Osteoblast (primary cell): ENCODE measurements at regions not wholly inside any gene's neighbourhood (a gene's known extent, or its start where the extent isn't known, plus 50 kb on each side); places are given as distances from the start of the nearest gene placed in this dataset. TPM values are rescaled to one million over a fixed set of nuclear protein-coding genes. Genes with fewer than 3 reads are reported as not detected.
A peak's percentile ranks its signal among the peaks of the same experiment; 100 is the strongest.

ENCODE experiments used
- DNase-seq: peaks from one replicate; pipeline ENCODE4 v3.0.0; 2011; ENCODE audit warnings: low spot score, mixed read lengths; ENCODE audit not compliant: insufficient read length; ENCODE audit errors: missing footprints
- H2AFZ ChIP-seq: 2 replicates; pipeline ENCODE4 v1.6.0; 2011; ENCODE audit warnings: mild to moderate bottlenecking, low read length
- H3K27ac ChIP-seq: 2 replicates; pipeline ENCODE4 v1.5.1; 2011; ENCODE audit warnings: mild to moderate bottlenecking, low read depth, low read length, moderate library complexity
- H3K27me3 ChIP-seq: 2 replicates; pipeline ENCODE4 v1.6.0; 2012; ENCODE audit warnings: mild to moderate bottlenecking, control low read depth, inconsistent platforms, low read length, moderate library complexity; ENCODE audit not compliant: insufficient read depth
- H3K36me3 ChIP-seq: 2 replicates; pipeline ENCODE4 v1.5.1; 2011; ENCODE audit warnings: mild to moderate bottlenecking, low read length, control low read depth, moderate library complexity; ENCODE audit not compliant: insufficient read depth
- H3K4me1 ChIP-seq: 2 replicates; pipeline ENCODE4 v1.5.1; 2011; ENCODE audit warnings: mild to moderate bottlenecking, low read length, control low read depth, moderate library complexity; ENCODE audit not compliant: insufficient read depth
- H3K4me2 ChIP-seq: 2 replicates; pipeline ENCODE4 v1.6.0; 2011; ENCODE audit warnings: mild to moderate bottlenecking, low read length; ENCODE audit not compliant: insufficient read depth
- H3K4me3 ChIP-seq: fragments of 200-600 bp; sonication (generic); 3 replicates; pipeline ENCODE4 v1.5.1; 2012; ENCODE audit warnings: mild to moderate bottlenecking, low read length, inconsistent platforms; ENCODE audit not compliant: insufficient read depth
- H3K79me2 ChIP-seq: 2 replicates; pipeline ENCODE4 v1.6.0; 2012; ENCODE audit warnings: mild to moderate bottlenecking, low read length, control low read depth, inconsistent platforms; ENCODE audit not compliant: insufficient read depth
- H3K9me3 ChIP-seq: 2 replicates; pipeline ENCODE4 v1.5.1; 2011; ENCODE audit warnings: low read depth, low read length, control low read depth
- H4K20me1 ChIP-seq: 2 replicates; pipeline ENCODE4 v1.6.0; 2012; ENCODE audit warnings: mild to moderate bottlenecking, low read length, control low read depth; ENCODE audit not compliant: insufficient read depth
- CTCF ChIP-seq: IDR thresholded peaks from 2 replicates; pipeline ENCODE4 v1.5.1; 2011; ENCODE audit warnings: mild to moderate bottlenecking, low read depth, low read length, moderate library complexity; ENCODE audit errors: extremely low read depth
- small RNA-seq: library from RNA; depleted of rRNA; stranded (forward); fragments of <200 nt; gene quantifications from one replicate; pipeline ENCODE3, GENCODE V24; 2012

- Histone ChIP-seq H3K4me1 (no peaks in the 10 kb centered on the region), H3K4me2 (no peak overlapping the region), H3K4me3 (no peak overlapping the region), H2AFZ (no peak overlapping the region), H3K36me3 (no peaks in the 10 kb centered on the region), H3K27ac (no peak overlapping the region), H3K79me2 (no peaks in the 10 kb centered on the region), H3K27me3 (peaks cover 7% of the 10 kb centered on the region), H4K20me1 (no peaks in the 10 kb centered on the region), H3K9me3 (no peaks in the 10 kb centered on the region)
- DNase-seq, result peak; percentile 39
- no peak for TF ChIP-seq CTCF
Measured at GRCh38 chr20:63058696-63059335, 52.1 kb upstream of the BHLHE23 start.

GRCh38 chr20:63057171-63058117 is 50.7 kb upstream of the BHLHE23 start:
- H4K20me1 ChIP-seq, result no peaks in the 10 kb centered on the region
- no peaks in the 10 kb centered on the region for H3K9me3 ChIP-seq
- H3K79me2 ChIP-seq, result no peaks in the 10 kb centered on the region
- no peak overlapping the region for H3K27ac ChIP-seq
- no peak overlapping the region for H3K4me2 ChIP-seq
- DNase-seq, result peak; percentile 45
- no peak overlapping the region for H2AFZ ChIP-seq
- TF ChIP-seq CTCF, result no peak
- no peak overlapping the region for H3K4me3 ChIP-seq
- no peaks in the 10 kb centered on the region for H3K4me1 ChIP-seq
- H3K27me3 ChIP-seq, result peaks cover 12% of the 10 kb centered on the region
- H3K36me3 ChIP-seq, result no peaks in the 10 kb centered on the region

- Histone ChIP-seq H3K4me1 (no peaks in the 10 kb centered on the region), H3K36me3 (no peaks in the 10 kb centered on the region), H3K4me3 (no peak overlapping the region), H3K27me3 (peaks cover 17% of the 10 kb centered on the region), H3K79me2 (no peaks in the 10 kb centered on the region), H3K9me3 (no peaks in the 10 kb centered on the region), H2AFZ (no peak overlapping the region), H4K20me1 (no peaks in the 10 kb centered on the region), H3K4me2 (no peak overlapping the region), H3K27ac (no peak overlapping the region)
- DNase-seq, result peak; percentile 92
- TF ChIP-seq CTCF, result peak; percentile 52
Measured at GRCh38 chr20:63056236-63057170, 49.7 kb upstream of the BHLHE23 start.

Small RNA genes lying in the stretch of these regions (small RNA-seq; reads per million reads assigned to genes)
- gene RF00635, result not detected
